GM06990 (cell line): ENCODE measurements at regions not wholly inside any gene's neighbourhood (a gene's known extent, or its start where the extent isn't known, plus 50 kb on each side); places are given as distances from the start of the nearest gene placed in this dataset.

Source experiments
- DNase-seq: peaks from one replicate; pipeline ENCODE4 v3.0.0-alpha.2; 2011; ENCODE audit not compliant: insufficient read length; ENCODE audit errors: extremely low read depth
- H3K27me3 ChIP-seq: replicated peaks from 2 replicates; pipeline ENCODE4 v1.6.0; 2011; ENCODE audit warnings: low read length; ENCODE audit not compliant: control insufficient read depth, insufficient read depth
- H3K36me3 ChIP-seq: 2 replicates; pipeline ENCODE4 v1.5.1; 2011; ENCODE audit warnings: low read length; ENCODE audit not compliant: control insufficient read depth, insufficient read depth
- H3K4me3 ChIP-seq: replicated peaks from 2 replicates; pipeline ENCODE4 v1.5.1; 2011; ENCODE audit warnings: low read depth, mild to moderate bottlenecking, control low read depth, low read length
- CTCF ChIP-seq: IDR thresholded peaks from 2 replicates; pipeline ENCODE4 v1.5.1; 2011; ENCODE audit warnings: low read length, control low read depth, mild to moderate bottlenecking, inconsistent platforms; ENCODE audit not compliant: insufficient read depth, poor library complexity, severe bottlenecking

GRCh38 chr2:146632707-146633106 lies 1212.1 kb upstream of the ACVR2A start:
- no peaks in the 10 kb centered on the region for H3K36me3 ChIP-seq
- H3K4me3 ChIP-seq = no peak overlapping the region
- no peak for TF ChIP-seq CTCF
- H3K27me3 ChIP-seq = no peaks in the 10 kb centered on the region
- no peak for DNase-seq

- DNase-seq = no peak
- no peak overlapping the region for H3K4me3 ChIP-seq
- no peaks in the 10 kb centered on the region for H3K36me3 ChIP-seq
- H3K27me3 ChIP-seq = no peaks in the 10 kb centered on the region
- no peak for TF ChIP-seq CTCF
Measured at GRCh38 chr2:146624430-146625160, 1220.2 kb upstream of the ACVR2A start.

- TF ChIP-seq CTCF = no peak
- no peaks in the 10 kb centered on the region for H3K36me3 ChIP-seq
- DNase-seq = no peak
- no peak overlapping the region for H3K4me3 ChIP-seq
- H3K27me3 ChIP-seq = no peaks in the 10 kb centered on the region
Measured at GRCh38 chr2:146623771-146624170, 1221.1 kb upstream of the ACVR2A start.

GRCh38 chr2:146621656-146622055 lies 1223.2 kb upstream of the ACVR2A start:
- no peak for TF ChIP-seq CTCF

GRCh38 chr2:146615778-146616177 lies 1229.1 kb upstream of the ACVR2A start:
- Histone ChIP-seq H3K27me3 (no peaks in the 10 kb centered on the region), H3K4me3 (no peak overlapping the region), H3K36me3 (no peaks in the 10 kb centered on the region)
- DNase-seq = no peak
- TF ChIP-seq CTCF = no peak

More at GRCh38 chr2:146621656-146622055, 1223.2 kb upstream of the ACVR2A start:
- H3K4me3 ChIP-seq = no peak overlapping the region
- DNase-seq = no peak
- H3K36me3 ChIP-seq = no peaks in the 10 kb centered on the region
- no peaks in the 10 kb centered on the region for H3K27me3 ChIP-seq

- Histone ChIP-seq H3K4me3 (no peak overlapping the region), H3K27me3 (no peaks in the 10 kb centered on the region), H3K36me3 (no peaks in the 10 kb centered on the region)
- no peak for TF ChIP-seq CTCF
- DNase-seq = no peak
Measured at GRCh38 chr2:146608490-146608889, 1236.3 kb upstream of the ACVR2A start.
